Right lobe of liver (tissue), 4 donors: ENCODE measurements at regions not wholly inside any gene's neighbourhood (a gene's known extent, or its start where the extent isn't known, plus 50 kb on each side); places are given as distances from the start of the nearest gene placed in this dataset.

Source experiments
- CTCF ChIP-seq, 4 donors: fragments of 200-600 bp in 3 of 4; fragments of 450-650 bp in 1 of 4; IDR thresholded peaks; one replicate each; pipeline versions ENCODE4 v1.5.1 to v1.8.0; 2016 to 2022; ENCODE audit warnings: antibody characterized with exemption in 4 of 4, mild to moderate bottlenecking in 2 of 4
- POLR2A ChIP-seq: fragments of 450-650 bp; IDR thresholded peaks from one replicate; pipeline ENCODE4 v1.6.1; 2017; ENCODE audit warnings: antibody characterized with exemption, mild to moderate bottlenecking
- donor health status: DM: no; HTN: no; CAD: no.
- donor health status: DM: no; HTN: no; CAD: no.
- donor health status: DM: no; HTN: yes; CAD: no.

GRCh38 chr3:127077505-127078064 lies 94.7 kb downstream of the PLXNA1 start:
- TF ChIP-seq CTCF (IDR thresholded peaks at IDR 0.05) (no peak), POLR2A (no peak)
